ENCODE measurements at regions not wholly inside any gene's neighbourhood (a gene's known extent, or its start where the extent isn't known, plus 50 kb on each side); places are given as distances from the start of the nearest gene placed in this dataset.

GRCh38 chr2:239883326-239884050, 141.7 kb downstream of the NDUFA10 start:
- DNase-seq (ENCODE audit: low read depth in 1 of 2, low spot score in 1 of 2), result no peak

- DNase-seq (ENCODE audit: low read depth in 1 of 2, low spot score in 1 of 2), result no peak
These were observed 142.4 kb downstream of the NDUFA10 start for GRCh38 chr2:239882781-239883180.

GRCh38 chr2:239882331-239882732, 142.8 kb downstream of the NDUFA10 start:
- DNase-seq (ENCODE audit: low read depth in 1 of 2, low spot score in 1 of 2), result peak; percentile 30 to 54

GRCh38 chr2:239881561-239882320, 143.4 kb downstream of the NDUFA10 start:
- no peak for DNase-seq (ENCODE audit: low read depth in 1 of 2, low spot score in 1 of 2)

- DNase-seq (ENCODE audit: low read depth in 1 of 2, low spot score in 1 of 2), result no peak
These were observed 144.1 kb downstream of the NDUFA10 start for GRCh38 chr2:239881031-239881471.

GRCh38 chr2:239880396-239880795, 144.7 kb downstream of the NDUFA10 start:
- DNase-seq (ENCODE audit: low read depth in 1 of 2, low spot score in 1 of 2), result no peak

- no peak for DNase-seq (ENCODE audit: low read depth in 1 of 2, low spot score in 1 of 2)
These were observed 145.6 kb downstream of the NDUFA10 start for GRCh38 chr2:239879423-239880084.

- DNase-seq (ENCODE audit: low read depth in 1 of 2, low spot score in 1 of 2), result no peak
These were observed 146.5 kb downstream of the NDUFA10 start for GRCh38 chr2:239878686-239879085.

- DNase-seq (ENCODE audit: low read depth in 1 of 2, low spot score in 1 of 2), result no peak
These were observed 148.2 kb downstream of the NDUFA10 start for GRCh38 chr2:239876948-239877289.

- DNase-seq (ENCODE audit: low read depth in 1 of 2, low spot score in 1 of 2), result no peak
These were observed 148.7 kb downstream of the NDUFA10 start for GRCh38 chr2:239876271-239876947.

- DNase-seq (ENCODE audit: low read depth in 1 of 2, low spot score in 1 of 2), result no peak
These were observed 150.3 kb downstream of the NDUFA10 start for GRCh38 chr2:239874636-239875356.

- DNase-seq (ENCODE audit: low read depth in 1 of 2, low spot score in 1 of 2), result no peak
These were observed 151.2 kb downstream of the NDUFA10 start for GRCh38 chr2:239873656-239874635.

- DNase-seq (ENCODE audit: low read depth in 1 of 2, low spot score in 1 of 2), result no peak
These were observed 153.4 kb downstream of the NDUFA10 start for GRCh38 chr2:239871481-239872435.

- no peak for DNase-seq (ENCODE audit: low read depth in 1 of 2, low spot score in 1 of 2)
These were observed 154.3 kb downstream of the NDUFA10 start for GRCh38 chr2:239870863-239871262.

GRCh38 chr2:239870276-239870675, 154.9 kb downstream of the NDUFA10 start:
- no peak for DNase-seq (ENCODE audit: low read depth in 1 of 2, low spot score in 1 of 2)

- DNase-seq (ENCODE audit: low read depth in 1 of 2, low spot score in 1 of 2), result no peak
These were observed 155.6 kb downstream of the NDUFA10 start for GRCh38 chr2:239869272-239870155.

GRCh38 chr2:239868556-239869181, 156.5 kb downstream of the NDUFA10 start:
- DNase-seq (ENCODE audit: low read depth in 1 of 2, low spot score in 1 of 2), result no peak

All from activated CD4-positive, alpha-beta T cell treated with anti-CD3 and anti-CD28 coated beads, Interleukin-2, amount 50 U/mL, for 24 hours (primary cell).